ENCODE measurements at regions not wholly inside any gene's neighbourhood (a gene's known extent, or its start where the extent isn't known, plus 50 kb on each side); places are given as distances from the start of the nearest gene placed in this dataset.

- DNase-seq, result no peak
- H3K27me3 ChIP-seq, result no peaks in the 10 kb centered on the region
- H3K27ac ChIP-seq, result no peak overlapping the region
- no peaks in the 10 kb centered on the region for H3K36me3 ChIP-seq
- intact Hi-C loops (cut with DNase I), result no loop called here
- H3K4me3 ChIP-seq, result no peak overlapping the region
- no peaks in the 10 kb centered on the region for H3K9me3 ChIP-seq
- TF ChIP-seq EP300 (IDR thresholded peaks at IDR 0.05) (no peak), POLR2A (IDR thresholded peaks at IDR 0.05) (no peak)
- TF ChIP-seq, protein P1, sequence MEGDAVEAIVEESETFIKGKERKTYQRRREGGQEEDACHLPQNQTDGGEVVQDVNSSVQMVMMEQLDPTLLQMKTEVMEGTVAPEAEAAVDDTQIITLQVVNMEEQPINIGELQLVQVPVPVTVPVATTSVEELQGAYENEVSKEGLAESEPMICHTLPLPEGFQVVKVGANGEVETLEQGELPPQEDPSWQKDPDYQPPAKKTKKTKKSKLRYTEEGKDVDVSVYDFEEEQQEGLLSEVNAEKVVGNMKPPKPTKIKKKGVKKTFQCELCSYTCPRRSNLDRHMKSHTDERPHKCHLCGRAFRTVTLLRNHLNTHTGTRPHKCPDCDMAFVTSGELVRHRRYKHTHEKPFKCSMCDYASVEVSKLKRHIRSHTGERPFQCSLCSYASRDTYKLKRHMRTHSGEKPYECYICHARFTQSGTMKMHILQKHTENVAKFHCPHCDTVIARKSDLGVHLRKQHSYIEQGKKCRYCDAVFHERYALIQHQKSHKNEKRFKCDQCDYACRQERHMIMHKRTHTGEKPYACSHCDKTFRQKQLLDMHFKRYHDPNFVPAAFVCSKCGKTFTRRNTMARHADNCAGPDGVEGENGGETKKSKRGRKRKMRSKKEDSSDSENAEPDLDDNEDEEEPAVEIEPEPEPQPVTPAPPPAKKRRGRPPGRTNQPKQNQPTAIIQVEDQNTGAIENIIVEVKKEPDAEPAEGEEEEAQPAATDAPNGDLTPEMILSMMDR (IDR thresholded peaks at IDR 0.05), result no peak
- no peaks in the 10 kb centered on the region for H3K4me1 ChIP-seq (ENCODE audit: insufficient read depth)
Observed at GRCh38 chr7:113246738-113247137, 128.4 kb upstream of the SMIM30 start.

DNA sequence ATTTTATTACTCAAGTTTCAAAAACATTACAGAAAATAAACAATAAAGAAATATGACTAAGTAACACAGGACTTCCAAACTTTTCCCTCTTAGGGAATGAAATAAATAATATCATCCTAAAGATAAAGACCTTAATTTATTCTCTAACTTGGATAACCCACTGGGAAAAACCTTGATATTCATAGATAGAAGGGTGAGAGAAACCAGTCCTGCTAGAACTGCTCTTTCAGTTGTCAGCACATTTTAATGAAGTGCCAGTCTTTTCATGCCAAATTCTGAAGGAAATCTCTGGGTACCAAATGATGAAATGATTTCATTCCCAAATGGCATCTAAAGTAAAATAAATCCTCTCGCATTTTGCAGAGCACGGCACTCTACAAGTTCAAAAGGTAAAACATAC is 114.5 kb upstream of the SMIM30 start:
- intact Hi-C loops (cut with DNase I), result no loop called here
- WGBS, 3 donors, result 54 to 72% (median 71%) methylated on average over 2 of the region's 2 CpGs
- no peaks in the 10 kb centered on the region for H3K36me3 ChIP-seq
- H3K4me3 ChIP-seq, result no peak overlapping the region
- H3K27me3 ChIP-seq, result no peaks in the 10 kb centered on the region
- TF ChIP-seq POLR2A (IDR thresholded peaks at IDR 0.05) (no peak), EP300 (IDR thresholded peaks at IDR 0.05) (no peak)
- TF ChIP-seq, protein P1 (IDR thresholded peaks at IDR 0.05), result no peak
- no peak for DNase-seq
- no peaks in the 10 kb centered on the region for H3K4me1 ChIP-seq (ENCODE audit: insufficient read depth)
- no peaks in the 10 kb centered on the region for H3K9me3 ChIP-seq
- H3K27ac ChIP-seq, result no peak overlapping the region

GRCh38 chr7:113230691-113231090 is 112.3 kb upstream of the SMIM30 start:
- Histone ChIP-seq H3K27me3 (no peaks in the 10 kb centered on the region), H3K27ac (no peak overlapping the region), H3K4me1 (ENCODE audit: insufficient read depth) (no peaks in the 10 kb centered on the region), H3K9me3 (no peaks in the 10 kb centered on the region), H3K4me3 (no peak overlapping the region), H3K36me3 (no peaks in the 10 kb centered on the region)
- intact Hi-C loops (cut with DNase I), result no loop called here
- no peak for DNase-seq
- 81 to 89% (median 89%) methylated on average over 2 of the region's 2 CpGs for WGBS, 3 donors
- TF ChIP-seq, protein P1 (IDR thresholded peaks at IDR 0.05), result no peak
- TF ChIP-seq POLR2A (IDR thresholded peaks at IDR 0.05) (no peak), EP300 (IDR thresholded peaks at IDR 0.05) (no peak)

- Histone ChIP-seq H3K27me3 (no peaks in the 10 kb centered on the region), H3K4me3 (no peak overlapping the region), H3K4me1 (ENCODE audit: insufficient read depth) (no peaks in the 10 kb centered on the region), H3K9me3 (no peaks in the 10 kb centered on the region), H3K27ac (no peak overlapping the region), H3K36me3 (no peaks in the 10 kb centered on the region)
- DNase-seq, result no peak
- WGBS, 3 donors, result 7 to 22% (median 9%) methylated on average over 4 of the region's 4 CpGs
- no peak for TF ChIP-seq POLR2A (IDR thresholded peaks at IDR 0.05)
- no peak for TF ChIP-seq EP300 (IDR thresholded peaks at IDR 0.05)
- TF ChIP-seq, protein P1 (IDR thresholded peaks at IDR 0.05), result no peak
- intact Hi-C loops (cut with DNase I), result no loop called here
Observed at GRCh38 chr7:113217314-113217713, 99.0 kb upstream of the SMIM30 start.

- no peaks in the 10 kb centered on the region for H3K36me3 ChIP-seq
- no peaks in the 10 kb centered on the region for H3K4me1 ChIP-seq (ENCODE audit: insufficient read depth)
- intact Hi-C loops (cut with DNase I), result no loop called here
- no peak for DNase-seq
- no peaks in the 10 kb centered on the region for H3K9me3 ChIP-seq
- no peak overlapping the region for H3K27ac ChIP-seq
- H3K4me3 ChIP-seq, result no peak overlapping the region
- WGBS, 3 donors, result 71 to 88% (median 77%) methylated on average over 1 of the region's 1 CpG
- H3K27me3 ChIP-seq, result no peaks in the 10 kb centered on the region
- TF ChIP-seq EP300 (IDR thresholded peaks at IDR 0.05) (no peak), POLR2A (IDR thresholded peaks at IDR 0.05) (no peak)
- TF ChIP-seq, protein P1 (IDR thresholded peaks at IDR 0.05), result no peak
Observed at GRCh38 chr7:113216038-113216437, 97.7 kb upstream of the SMIM30 start.
